ENCODE measurements at regions not wholly inside any gene's neighbourhood (a gene's known extent, or its start where the extent isn't known, plus 50 kb on each side); places are given as distances from the start of the nearest gene placed in this dataset.
"Not testable (repeated sequence)": the region's sequence is repeated elsewhere in the genome, so short reads cannot be mapped to it uniquely, and the experiment has no call there.

- TF ChIP-seq, protein P1, sequence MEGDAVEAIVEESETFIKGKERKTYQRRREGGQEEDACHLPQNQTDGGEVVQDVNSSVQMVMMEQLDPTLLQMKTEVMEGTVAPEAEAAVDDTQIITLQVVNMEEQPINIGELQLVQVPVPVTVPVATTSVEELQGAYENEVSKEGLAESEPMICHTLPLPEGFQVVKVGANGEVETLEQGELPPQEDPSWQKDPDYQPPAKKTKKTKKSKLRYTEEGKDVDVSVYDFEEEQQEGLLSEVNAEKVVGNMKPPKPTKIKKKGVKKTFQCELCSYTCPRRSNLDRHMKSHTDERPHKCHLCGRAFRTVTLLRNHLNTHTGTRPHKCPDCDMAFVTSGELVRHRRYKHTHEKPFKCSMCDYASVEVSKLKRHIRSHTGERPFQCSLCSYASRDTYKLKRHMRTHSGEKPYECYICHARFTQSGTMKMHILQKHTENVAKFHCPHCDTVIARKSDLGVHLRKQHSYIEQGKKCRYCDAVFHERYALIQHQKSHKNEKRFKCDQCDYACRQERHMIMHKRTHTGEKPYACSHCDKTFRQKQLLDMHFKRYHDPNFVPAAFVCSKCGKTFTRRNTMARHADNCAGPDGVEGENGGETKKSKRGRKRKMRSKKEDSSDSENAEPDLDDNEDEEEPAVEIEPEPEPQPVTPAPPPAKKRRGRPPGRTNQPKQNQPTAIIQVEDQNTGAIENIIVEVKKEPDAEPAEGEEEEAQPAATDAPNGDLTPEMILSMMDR (IDR thresholded peaks at IDR 0.05), result no peak
- TF ChIP-seq POLR2AphosphoS5 (IDR thresholded peaks at IDR 0.05), result no peak
- TF ChIP-seq EP300 (IDR thresholded peaks at IDR 0.05), result no peak
- no peak for TF ChIP-seq POLR2A (IDR thresholded peaks at IDR 0.05)
- no peaks in the 10 kb centered on the region for H3K36me3 ChIP-seq
- ATAC-seq (ENCODE audit: low FRiP score in 2 of 2) (peak in 1 of 2 donors; percentile 11), DNase-seq (no peak)
- no peak overlapping the region for H3K4me3 ChIP-seq
- no peak overlapping the region for H3K27ac ChIP-seq
- WGBS, 2 donors, result 37 to 52% methylated on average over 5 of the region's 5 CpGs
- no peaks in the 10 kb centered on the region for H3K27me3 ChIP-seq
- no peaks in the 10 kb centered on the region for H3K4me1 ChIP-seq
- peaks cover 0 to 4% (median 0%) of the 10 kb centered on the region in 4 donors for H3K9me3 ChIP-seq
Observed at GRCh38 chr11:82405421-82405820, 328.2 kb downstream of the FAM181B start.

DNA sequence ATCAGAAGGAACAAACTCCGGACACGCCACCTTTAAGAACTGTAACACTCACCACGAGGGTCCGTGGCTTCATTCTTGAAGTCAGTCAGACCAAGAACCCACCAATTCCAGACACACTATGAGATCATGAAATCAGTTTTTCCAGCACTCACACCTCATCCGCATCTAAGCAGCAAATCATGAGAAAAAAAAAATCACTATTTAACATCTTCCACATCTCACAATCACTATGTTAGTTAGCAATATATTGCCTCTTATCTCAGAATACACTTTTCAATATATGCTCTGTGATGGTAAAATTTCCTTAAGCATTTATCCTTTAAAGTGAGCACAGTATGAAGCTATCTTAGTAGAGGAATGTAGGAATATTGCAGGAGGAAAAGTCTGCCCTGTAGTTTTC is 328.7 kb downstream of the FAM181B start:
- 86 to 89% methylated on average over 5 of the region's 5 CpGs for WGBS, 2 donors
- TF ChIP-seq, protein P1 (IDR thresholded peaks at IDR 0.05), result no peak
- TF ChIP-seq POLR2A (IDR thresholded peaks at IDR 0.05), result no peak
- TF ChIP-seq EP300 (IDR thresholded peaks at IDR 0.05), result no peak
- TF ChIP-seq POLR2AphosphoS5 (IDR thresholded peaks at IDR 0.05), result no peak

GRCh38 chr11:82403640-82404305 is 329.9 kb downstream of the FAM181B start:
- Histone ChIP-seq H3K9me3 (peaks cover 0 to 4% (median 0%) of the 10 kb centered on the region in 4 donors), H3K27ac (no peak overlapping the region), H3K4me1 (no peaks in the 10 kb centered on the region), H3K36me3 (no peaks in the 10 kb centered on the region), H3K4me3 (no peak overlapping the region), H3K27me3 (no peaks in the 10 kb centered on the region)
- no peak for TF ChIP-seq EP300 (IDR thresholded peaks at IDR 0.05)
- no peak for TF ChIP-seq POLR2AphosphoS5 (IDR thresholded peaks at IDR 0.05)
- TF ChIP-seq, protein P1 (IDR thresholded peaks at IDR 0.05), result no peak
- no peak for TF ChIP-seq POLR2A (IDR thresholded peaks at IDR 0.05)
- ATAC-seq (ENCODE audit: low FRiP score in 2 of 2) (no peak), DNase-seq (peak in 1 of 2 donors; percentile 64)
- WGBS, 2 donors, result 95 to 97% methylated on average over 16 to 36 of the region's 49 CpGs

More for the DNA sequence above, 328.7 kb downstream of the FAM181B start:
- ATAC-seq (ENCODE audit: low FRiP score in 2 of 2) (no peak), DNase-seq (no peak)
- H3K4me3 ChIP-seq, result no peak overlapping the region
- H3K9me3 ChIP-seq, result peaks cover 0 to 4% (median 0%) of the 10 kb centered on the region in 4 donors
- H3K27me3 ChIP-seq, result no peaks in the 10 kb centered on the region
- no peaks in the 10 kb centered on the region for H3K36me3 ChIP-seq
- no peak overlapping the region for H3K27ac ChIP-seq
- H3K4me1 ChIP-seq, result no peaks in the 10 kb centered on the region

GRCh38 chr11:82398300-82398815 is 335.3 kb downstream of the FAM181B start:
- Histone ChIP-seq H3K27me3 (no peaks in the 10 kb centered on the region), H3K36me3 (no peaks in the 10 kb centered on the region), H3K27ac (no peak overlapping the region), H3K9me3 (no peaks in the 10 kb centered on the region), H3K4me1 (no peaks in the 10 kb centered on the region), H3K4me3 (no peak overlapping the region)
- DNase-seq (no peak), ATAC-seq (ENCODE audit: low FRiP score in 2 of 2) (peak in 1 of 2 donors; percentile 80)
- 67 to 77% methylated on average over 4 of the region's 4 CpGs for WGBS, 2 donors
- no peak for TF ChIP-seq EP300 (IDR thresholded peaks at IDR 0.05)
- TF ChIP-seq, protein P1 (IDR thresholded peaks at IDR 0.05), result no peak
- no peak for TF ChIP-seq POLR2A (IDR thresholded peaks at IDR 0.05)
- TF ChIP-seq POLR2AphosphoS5 (IDR thresholded peaks at IDR 0.05), result no peak

DNA sequence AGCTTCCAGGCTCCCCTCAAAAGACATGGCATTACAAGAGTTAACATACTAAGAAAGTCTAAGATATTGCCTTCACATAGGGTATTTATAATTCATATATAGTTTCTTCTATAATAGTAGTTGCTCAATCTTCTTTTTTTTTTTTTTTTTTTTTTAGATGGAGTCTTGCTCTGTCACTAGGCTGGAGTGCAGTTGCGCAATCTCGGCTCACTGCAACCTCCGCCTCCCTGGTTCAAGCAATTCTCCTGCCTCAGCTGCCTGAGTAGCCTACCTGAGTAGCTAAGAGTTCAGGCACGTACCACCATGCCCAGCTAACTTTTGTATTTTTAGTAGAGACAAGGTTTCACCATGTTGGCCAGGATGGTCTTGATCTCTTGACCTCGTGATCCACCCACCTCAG is 337.0 kb downstream of the FAM181B start:
- H3K27me3 ChIP-seq; H3K36me3 ChIP-seq; H3K4me3 ChIP-seq; H3K4me1 ChIP-seq; ATAC-seq (ENCODE audit: low FRiP score in 2 of 2); H3K9me3 ChIP-seq; H3K27ac ChIP-seq: not testable (repeated sequence)
- 75 to 92% methylated on average over 5 of the region's 5 CpGs for WGBS, 2 donors
- peak in 1 of 2 donors; percentile 26 for DNase-seq
